ENCODE measurements at regions not wholly inside any gene's neighbourhood (a gene's known extent, or its start where the extent isn't known, plus 50 kb on each side); places are given as distances from the start of the nearest gene placed in this dataset.

- TF ChIP-seq, protein P1, sequence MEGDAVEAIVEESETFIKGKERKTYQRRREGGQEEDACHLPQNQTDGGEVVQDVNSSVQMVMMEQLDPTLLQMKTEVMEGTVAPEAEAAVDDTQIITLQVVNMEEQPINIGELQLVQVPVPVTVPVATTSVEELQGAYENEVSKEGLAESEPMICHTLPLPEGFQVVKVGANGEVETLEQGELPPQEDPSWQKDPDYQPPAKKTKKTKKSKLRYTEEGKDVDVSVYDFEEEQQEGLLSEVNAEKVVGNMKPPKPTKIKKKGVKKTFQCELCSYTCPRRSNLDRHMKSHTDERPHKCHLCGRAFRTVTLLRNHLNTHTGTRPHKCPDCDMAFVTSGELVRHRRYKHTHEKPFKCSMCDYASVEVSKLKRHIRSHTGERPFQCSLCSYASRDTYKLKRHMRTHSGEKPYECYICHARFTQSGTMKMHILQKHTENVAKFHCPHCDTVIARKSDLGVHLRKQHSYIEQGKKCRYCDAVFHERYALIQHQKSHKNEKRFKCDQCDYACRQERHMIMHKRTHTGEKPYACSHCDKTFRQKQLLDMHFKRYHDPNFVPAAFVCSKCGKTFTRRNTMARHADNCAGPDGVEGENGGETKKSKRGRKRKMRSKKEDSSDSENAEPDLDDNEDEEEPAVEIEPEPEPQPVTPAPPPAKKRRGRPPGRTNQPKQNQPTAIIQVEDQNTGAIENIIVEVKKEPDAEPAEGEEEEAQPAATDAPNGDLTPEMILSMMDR (conservative IDR thresholded peaks at IDR 0.05 in 1 of 2, IDR thresholded peaks at IDR 0.05 in 1 of 2; ENCODE audit: low read depth in 1 of 2, low read length in 2 of 2), result no peak
- no peak for TF ChIP-seq EZH2 (IDR thresholded peaks at IDR 0.05; ENCODE audit: low read length, missing control alignments)
Observed at GRCh38 chr1:220954321-220955075, 75.3 kb downstream of the HLX start.
